DND-41 (cell line): ENCODE measurements at regions not wholly inside any gene's neighbourhood (a gene's known extent, or its start where the extent isn't known, plus 50 kb on each side); places are given as distances from the start of the nearest gene placed in this dataset.
"Not testable (repeated sequence)": the region's sequence is repeated elsewhere in the genome, so short reads cannot be mapped to it uniquely, and the experiment has no call there.

Source experiments
- CTCF ChIP-seq: IDR thresholded peaks from 2 replicates; pipeline ENCODE4 v1.5.1; 2012; ENCODE audit warnings: borderline replicate concordance, low read length, moderate library complexity, mild to moderate bottlenecking; ENCODE audit not compliant: poor library complexity, severe bottlenecking; ENCODE audit errors: extremely low read depth
- EZH2 ChIP-seq: IDR thresholded peaks from 3 replicates; pipeline ENCODE4 v1.6.1; 2012; ENCODE audit warnings: borderline replicate concordance, low read depth, mild to moderate bottlenecking, moderate library complexity, low read length, inconsistent platforms; ENCODE audit not compliant: severe bottlenecking

- TF ChIP-seq CTCF, EZH2: not testable (repeated sequence)
These were observed 160.4 kb downstream of the NPIPB11 start for GRCh38 chr16:29246091-29246490.
